SJSA1 (cell line): ENCODE measurements at regions not wholly inside any gene's neighbourhood (a gene's known extent, or its start where the extent isn't known, plus 50 kb on each side); places are given as distances from the start of the nearest gene placed in this dataset.
A peak's percentile ranks its signal among the peaks of the same experiment; 100 is the strongest.
"Not testable (repeated sequence)": the region's sequence is repeated elsewhere in the genome, so short reads cannot be mapped to it uniquely, and the experiment has no call there.

ENCODE experiments used
- DNase-seq, 2 experiments: peaks; one replicate each; pipeline ENCODE4 v3.0.0-alpha.2; 2015 to 2020; ENCODE audit warnings: low spot score in 2 of 2, low read depth in 1 of 2
- H3K27ac ChIP-seq: fragments of 250-450 bp; sonication (Bioruptor Pico); 2 replicates; pipeline ENCODE4 v1.5.1; 2020; ENCODE audit warnings: mild to moderate bottlenecking, moderate library complexity
- H3K27me3 ChIP-seq: fragments of 250-450 bp; sonication (Bioruptor Pico); replicated peaks from 2 replicates; pipeline ENCODE4 v1.5.1; 2020; ENCODE audit warnings: mild to moderate bottlenecking, moderate library complexity
- H3K36me3 ChIP-seq: fragments of 250-450 bp; sonication (Bioruptor Pico); 2 replicates; pipeline ENCODE4 v1.5.1; 2020; ENCODE audit warnings: mild to moderate bottlenecking
- H3K4me1 ChIP-seq: fragments of 250-450 bp; sonication (Bioruptor Pico); replicated peaks from 2 replicates; pipeline ENCODE4 v1.6.1; 2021; ENCODE audit warnings: mild to moderate bottlenecking
- H3K4me3 ChIP-seq: fragments of 250-450 bp; sonication (Bioruptor Pico); 2 replicates; pipeline ENCODE4 v1.5.1; 2020; ENCODE audit warnings: mild to moderate bottlenecking
- H3K9me3 ChIP-seq: fragments of 250-450 bp; sonication (Bioruptor Pico); replicated peaks from 2 replicates; pipeline ENCODE4 v1.5.1; 2020; ENCODE audit warnings: mild to moderate bottlenecking

GRCh38 chr2:64730551-64731262 lies 77.0 kb upstream of the SERTAD2 start:
- H3K9me3 ChIP-seq: no peaks in the 10 kb centered on the region
- peak overlapping the region; percentile 36 for H3K4me3 ChIP-seq
- no peaks in the 10 kb centered on the region for H3K27me3 ChIP-seq
- H3K27ac ChIP-seq: peak overlapping the region; percentile 19
- H3K4me1 ChIP-seq: peaks cover 16% of the 10 kb centered on the region
- H3K36me3 ChIP-seq: no peaks in the 10 kb centered on the region
- DNase-seq: peak; percentile 59 to 72

GRCh38 chr2:64731263-64731643 lies 77.5 kb upstream of the SERTAD2 start:
- Histone ChIP-seq H3K4me3 (no peak overlapping the region), H3K36me3 (no peaks in the 10 kb centered on the region), H3K27ac (peak overlapping the region; percentile 19), H3K27me3 (no peaks in the 10 kb centered on the region), H3K4me1 (peaks cover 16% of the 10 kb centered on the region), H3K9me3 (no peaks in the 10 kb centered on the region)
- no peak for DNase-seq

- Histone ChIP-seq H3K4me1 (peaks cover 16% of the 10 kb centered on the region), H3K4me3 (no peak overlapping the region), H3K9me3 (no peaks in the 10 kb centered on the region), H3K27ac (no peak overlapping the region), H3K36me3 (no peaks in the 10 kb centered on the region), H3K27me3 (no peaks in the 10 kb centered on the region)
- no peak for DNase-seq
These were observed 78.0 kb upstream of the SERTAD2 start for GRCh38 chr2:64731746-64732145.

- no peak for DNase-seq
- Histone ChIP-seq H3K27ac (no peak overlapping the region), H3K9me3 (no peaks in the 10 kb centered on the region)
These were observed 78.4 kb upstream of the SERTAD2 start for GRCh38 chr2:64732146-64732545.

GRCh38 chr2:64735504-64735903 lies 81.8 kb upstream of the SERTAD2 start:
- Histone ChIP-seq H3K4me1 (peaks cover 3% of the 10 kb centered on the region; the same call in 1 of the 2 replicates), H3K27me3 (no peaks in the 10 kb centered on the region), H3K9me3 (no peaks in the 10 kb centered on the region), H3K27ac (no peak overlapping the region), H3K36me3 (no peaks in the 10 kb centered on the region), H3K4me3 (no peak overlapping the region)
- no peak for DNase-seq

More at GRCh38 chr2:64732146-64732545, 78.4 kb upstream of the SERTAD2 start:
- peaks cover 13% of the 10 kb centered on the region for H3K4me1 ChIP-seq
- no peaks in the 10 kb centered on the region for H3K36me3 ChIP-seq
- no peaks in the 10 kb centered on the region for H3K27me3 ChIP-seq
- H3K4me3 ChIP-seq: no peak overlapping the region

- Histone ChIP-seq H3K36me3 (no peaks in the 10 kb centered on the region), H3K4me3 (no peak overlapping the region), H3K27me3 (no peaks in the 10 kb centered on the region), H3K27ac (no peak overlapping the region), H3K9me3 (no peaks in the 10 kb centered on the region), H3K4me1 (no peaks in the 10 kb centered on the region)
- DNase-seq: no peak
These were observed 83.8 kb upstream of the SERTAD2 start for GRCh38 chr2:64737547-64737946.

- no peak overlapping the region for H3K27ac ChIP-seq
- no peak overlapping the region for H3K4me3 ChIP-seq
- H3K36me3 ChIP-seq: no peaks in the 10 kb centered on the region
- DNase-seq: no peak
- H3K4me1 ChIP-seq: no peaks in the 10 kb centered on the region
- no peaks in the 10 kb centered on the region for H3K9me3 ChIP-seq
- H3K27me3 ChIP-seq: no peaks in the 10 kb centered on the region
These were observed 84.3 kb upstream of the SERTAD2 start for GRCh38 chr2:64738026-64738425.

- no peaks in the 10 kb centered on the region for H3K36me3 ChIP-seq
- H3K4me1 ChIP-seq: no peaks in the 10 kb centered on the region
- H3K4me3 ChIP-seq: no peak overlapping the region
- no peaks in the 10 kb centered on the region for H3K27me3 ChIP-seq
- DNase-seq: no peak
- no peak overlapping the region for H3K27ac ChIP-seq
- H3K9me3 ChIP-seq: no peaks in the 10 kb centered on the region
These were observed 89.0 kb upstream of the SERTAD2 start for GRCh38 chr2:64742678-64743077.

- no peaks in the 10 kb centered on the region; the same call in 1 of the 2 replicates for H3K4me1 ChIP-seq
- no peak overlapping the region for H3K27ac ChIP-seq
- DNase-seq: no peak
- H3K9me3 ChIP-seq: no peaks in the 10 kb centered on the region
- H3K36me3 ChIP-seq: no peaks in the 10 kb centered on the region
- no peak overlapping the region for H3K4me3 ChIP-seq
- H3K27me3 ChIP-seq: no peaks in the 10 kb centered on the region
These were observed 90.1 kb upstream of the SERTAD2 start for GRCh38 chr2:64743739-64744330.

- DNase-seq: no peak
- Histone ChIP-seq H3K36me3 (no peaks in the 10 kb centered on the region), H3K4me1 (peaks cover 5% of the 10 kb centered on the region), H3K9me3 (no peaks in the 10 kb centered on the region), H3K27me3 (no peaks in the 10 kb centered on the region), H3K4me3 (no peak overlapping the region), H3K27ac (no peak overlapping the region)
These were observed 91.8 kb upstream of the SERTAD2 start for GRCh38 chr2:64745562-64745961.

GRCh38 chr2:64747690-64748091 lies 94.0 kb upstream of the SERTAD2 start:
- not testable (repeated sequence) for H3K27ac ChIP-seq, H3K4me3 ChIP-seq, DNase-seq, H3K27me3 ChIP-seq, H3K9me3 ChIP-seq, H3K36me3 ChIP-seq
- peaks cover 10% of the 10 kb centered on the region for H3K4me1 ChIP-seq

GRCh38 chr2:64748147-64748546 lies 94.4 kb upstream of the SERTAD2 start:
- DNase-seq: no peak
- H3K4me3 ChIP-seq: no peak overlapping the region
- H3K4me1 ChIP-seq: peaks cover 10% of the 10 kb centered on the region
- H3K36me3 ChIP-seq: no peaks in the 10 kb centered on the region
- H3K9me3 ChIP-seq: no peaks in the 10 kb centered on the region
- H3K27ac ChIP-seq: no peak overlapping the region
- H3K27me3 ChIP-seq: no peaks in the 10 kb centered on the region

- Histone ChIP-seq H3K36me3 (no peaks in the 10 kb centered on the region), H3K27me3 (no peaks in the 10 kb centered on the region), H3K4me1 (peaks cover 10% of the 10 kb centered on the region), H3K27ac (no peak overlapping the region), H3K9me3 (no peaks in the 10 kb centered on the region), H3K4me3 (no peak overlapping the region)
- DNase-seq: no peak
These were observed 94.8 kb upstream of the SERTAD2 start for GRCh38 chr2:64748561-64748960.

- peaks cover 10% of the 10 kb centered on the region for H3K4me1 ChIP-seq
- no peak overlapping the region for H3K27ac ChIP-seq
- no peak for DNase-seq
- H3K36me3 ChIP-seq: no peaks in the 10 kb centered on the region
- peak overlapping the region; percentile 46 for H3K4me3 ChIP-seq
- H3K27me3 ChIP-seq: no peaks in the 10 kb centered on the region
- no peaks in the 10 kb centered on the region for H3K9me3 ChIP-seq
These were observed 95.7 kb upstream of the SERTAD2 start for GRCh38 chr2:64749446-64749845.
